Epidermal melanocyte (primary cell): ENCODE measurements at regions not wholly inside any gene's neighbourhood (a gene's known extent, or its start where the extent isn't known, plus 50 kb on each side); places are given as distances from the start of the nearest gene placed in this dataset.

Experiments
- DNase-seq: peaks from one replicate; pipeline ENCODE4 v3.0.0; 2011; ENCODE audit warnings: low spot score; ENCODE audit not compliant: insufficient read length

- DNase-seq = no peak
Measured at GRCh38 chr13:79786176-79786575, 305.2 kb downstream of the NDFIP2 start.

- peak; percentile 67 for DNase-seq
Measured at GRCh38 chr13:79782541-79783205, 301.7 kb downstream of the NDFIP2 start.

GRCh38 chr13:79781829-79782540 lies 301.0 kb downstream of the NDFIP2 start:
- DNase-seq = no peak

- DNase-seq = no peak
Measured at GRCh38 chr13:79780240-79780639, 299.3 kb downstream of the NDFIP2 start.

- DNase-seq = no peak
Measured at GRCh38 chr13:79779761-79780160, 298.8 kb downstream of the NDFIP2 start.

- no peak for DNase-seq
Measured at GRCh38 chr13:79778741-79779460, 297.9 kb downstream of the NDFIP2 start.

- no peak for DNase-seq
Measured at GRCh38 chr13:79777504-79777903, 296.5 kb downstream of the NDFIP2 start.

- no peak for DNase-seq
Measured at GRCh38 chr13:79776531-79777295, 295.8 kb downstream of the NDFIP2 start.

- no peak for DNase-seq
Measured at GRCh38 chr13:79775830-79776229, 294.9 kb downstream of the NDFIP2 start.

- DNase-seq = no peak
Measured at GRCh38 chr13:79772811-79773210, 291.9 kb downstream of the NDFIP2 start.

- DNase-seq = no peak
Measured at GRCh38 chr13:79771493-79771892, 290.5 kb downstream of the NDFIP2 start.

GRCh38 chr13:79770056-79770455 lies 289.1 kb downstream of the NDFIP2 start:
- no peak for DNase-seq

GRCh38 chr13:79767126-79767525 lies 286.2 kb downstream of the NDFIP2 start:
- DNase-seq = no peak

- no peak for DNase-seq
Measured at GRCh38 chr13:79765331-79765730, 284.4 kb downstream of the NDFIP2 start.

GRCh38 chr13:79749984-79750551 lies 269.1 kb downstream of the NDFIP2 start:
- no peak for DNase-seq

- no peak for DNase-seq
Measured at GRCh38 chr13:79749566-79749965, 268.6 kb downstream of the NDFIP2 start.

- DNase-seq = no peak
Measured at GRCh38 chr13:79745081-79745480, 264.1 kb downstream of the NDFIP2 start.

- DNase-seq = no peak
Measured at GRCh38 chr13:79742923-79743322, 262.0 kb downstream of the NDFIP2 start.

- DNase-seq = no peak
Measured at GRCh38 chr13:79740991-79741390, 260.0 kb downstream of the NDFIP2 start.

GRCh38 chr13:79736356-79736755 lies 255.4 kb downstream of the NDFIP2 start:
- DNase-seq = no peak

- no peak for DNase-seq
Measured at GRCh38 chr13:79735228-79735627, 254.3 kb downstream of the NDFIP2 start.
